ENCODE measurements at regions not wholly inside any gene's neighbourhood (a gene's known extent, or its start where the extent isn't known, plus 50 kb on each side); places are given as distances from the start of the nearest gene placed in this dataset.
"Not testable (repeated sequence)": the region's sequence is repeated elsewhere in the genome, so short reads cannot be mapped to it uniquely, and the experiment has no call there.

DNA sequence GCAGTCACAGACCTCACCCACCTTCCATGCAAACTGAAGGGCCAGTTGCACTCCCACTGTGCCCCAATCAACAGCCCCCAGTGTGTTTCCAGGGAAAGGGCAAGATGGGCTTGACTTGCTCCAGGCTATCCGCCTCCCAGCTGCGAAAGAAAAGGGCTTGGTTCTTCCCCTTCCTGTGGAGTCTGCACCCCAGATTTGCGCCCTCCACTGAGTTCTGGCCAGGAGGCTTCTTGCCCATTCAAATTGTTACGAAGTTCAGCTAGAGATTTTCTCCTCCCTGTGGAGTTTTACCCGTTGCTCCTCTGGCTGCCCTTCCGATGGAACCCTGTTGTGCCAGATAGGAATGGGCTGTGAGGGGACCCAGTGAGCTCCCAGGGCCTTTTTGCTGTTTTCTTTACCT, 1096.9 kb upstream of the ALCAM start:
- no peak for DNase-seq (ENCODE audit: low spot score)
- no peak for ATAC-seq
- intact Hi-C loops (cut with DNase I) = no loop called here

- intact Hi-C loops (cut with DNase I) = no loop called here
- DNase-seq (ENCODE audit: low spot score) = no peak
- ATAC-seq = peak; percentile 32
Measured at GRCh38 chr3:104273046-104273649, 1093.6 kb upstream of the ALCAM start.

DNA sequence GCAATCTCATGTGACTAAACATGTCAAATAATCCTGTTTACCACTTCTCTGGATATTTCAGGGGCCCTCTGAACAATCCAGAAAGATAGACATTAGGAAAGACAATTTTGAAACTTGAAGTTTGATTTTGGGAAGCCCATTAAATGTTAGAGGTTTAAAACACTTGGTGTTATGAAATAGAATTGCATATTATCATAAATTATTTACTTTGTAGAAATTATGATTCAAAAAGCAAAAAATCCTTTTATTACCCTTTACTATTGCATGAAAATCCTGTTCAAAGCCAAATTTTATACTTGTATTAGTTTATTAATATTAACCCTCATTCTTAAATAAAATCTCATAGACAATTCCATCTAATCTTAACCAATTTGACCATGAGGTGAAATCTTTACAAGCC, 1091.5 kb upstream of the ALCAM start:
- DNase-seq (ENCODE audit: low spot score) (no peak), ATAC-seq (no peak)
- intact Hi-C loops (cut with DNase I) = no loop called here

- intact Hi-C loops (cut with DNase I) = no loop called here
- no peak for DNase-seq (ENCODE audit: low spot score)
- ATAC-seq = no peak
Measured at GRCh38 chr3:104279617-104280016, 1087.1 kb upstream of the ALCAM start.

DNA sequence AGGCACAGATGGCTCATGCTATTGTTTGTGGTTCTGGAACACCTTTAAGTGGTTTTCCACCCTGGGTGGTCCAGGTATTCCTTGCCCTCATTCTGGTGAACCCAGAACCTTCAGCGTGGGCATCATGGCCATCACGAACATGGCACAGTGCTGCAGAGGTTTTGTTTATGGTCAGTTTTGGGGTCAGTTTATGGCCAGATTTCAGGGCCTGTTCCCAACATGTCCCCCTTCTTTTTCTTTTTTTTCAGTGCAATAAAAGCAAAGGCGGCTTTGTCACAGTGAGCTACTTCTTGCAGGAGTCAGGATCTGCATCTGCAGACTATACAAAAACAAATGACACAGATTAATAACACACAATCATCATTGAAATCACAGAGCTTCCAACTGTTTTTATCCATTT, 1085.0 kb upstream of the ALCAM start:
- DNase-seq (ENCODE audit: low spot score) (no peak), ATAC-seq (no peak)
- intact Hi-C loops (cut with DNase I) = no loop called here

DNA sequence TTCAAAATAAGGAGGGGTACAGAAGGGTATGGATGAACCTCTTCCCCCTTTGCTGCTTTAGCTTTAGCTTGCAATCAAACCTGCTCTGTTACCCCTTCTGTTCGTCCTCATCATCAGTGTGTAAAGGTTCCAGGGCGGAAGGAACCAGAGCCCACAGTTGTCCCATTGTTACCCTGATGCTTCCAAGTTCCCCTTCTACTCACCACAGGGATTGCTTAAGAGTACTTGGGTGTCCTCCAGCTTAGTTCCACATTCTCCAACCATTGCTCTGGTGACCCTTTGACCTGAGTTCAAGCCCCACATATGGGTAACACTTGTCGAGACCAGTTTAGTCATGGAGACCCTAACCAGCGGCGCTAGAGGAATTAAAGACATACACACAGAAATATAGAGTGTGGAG, 1080.1 kb upstream of the ALCAM start:
- intact Hi-C loops (cut with DNase I) = no loop called here
- DNase-seq (ENCODE audit: low spot score) (no peak), ATAC-seq (no peak)

DNA sequence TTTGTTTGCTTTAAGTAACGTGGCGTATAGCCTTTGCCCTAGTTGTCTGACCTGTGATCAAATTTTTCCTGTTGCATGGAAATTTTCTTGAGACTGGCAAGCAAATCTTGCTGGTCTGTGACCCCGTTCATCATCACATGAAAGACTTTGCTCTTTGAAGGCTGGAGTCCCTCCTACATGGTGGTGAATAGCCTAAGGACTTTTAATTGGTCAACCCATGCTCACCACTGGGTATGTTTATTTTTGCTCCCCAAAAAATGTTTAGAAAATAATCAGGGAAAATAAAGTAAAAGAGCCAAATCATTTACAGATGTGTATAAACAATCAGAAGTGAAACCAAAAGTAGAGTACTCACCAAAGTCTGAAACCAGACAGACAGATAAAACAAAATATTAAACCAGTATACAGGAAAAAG, 1075.3 kb upstream of the ALCAM start:
- intact Hi-C loops (cut with DNase I) = no loop called here

DNA sequence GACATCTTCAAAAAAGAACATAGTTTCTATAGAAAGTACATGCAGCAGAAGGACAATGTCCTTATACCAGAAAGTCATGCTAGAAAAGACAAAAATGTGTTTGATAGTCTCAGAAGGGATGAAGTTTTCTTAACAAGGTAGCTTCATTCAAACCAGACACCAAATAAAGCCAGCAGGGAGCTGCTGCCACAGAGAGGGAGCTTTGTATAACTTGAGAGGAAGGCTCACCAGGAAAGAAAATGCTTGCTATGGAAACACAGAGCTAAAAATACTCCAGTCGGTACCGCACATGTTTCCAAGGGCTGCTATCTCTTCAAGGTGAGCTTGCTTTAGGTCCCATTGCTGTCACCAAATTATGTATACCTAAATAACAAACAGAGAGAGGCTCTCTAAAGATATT, 1074.8 kb upstream of the ALCAM start:
- intact Hi-C loops (cut with DNase I) = no loop called here
- peak; percentile 65 for ATAC-seq
- no peak for DNase-seq (ENCODE audit: low spot score)

More for the DNA sequence above, 1075.3 kb upstream of the ALCAM start:
- no peak for DNase-seq (ENCODE audit: low spot score)
- ATAC-seq = peak; percentile 68

DNA sequence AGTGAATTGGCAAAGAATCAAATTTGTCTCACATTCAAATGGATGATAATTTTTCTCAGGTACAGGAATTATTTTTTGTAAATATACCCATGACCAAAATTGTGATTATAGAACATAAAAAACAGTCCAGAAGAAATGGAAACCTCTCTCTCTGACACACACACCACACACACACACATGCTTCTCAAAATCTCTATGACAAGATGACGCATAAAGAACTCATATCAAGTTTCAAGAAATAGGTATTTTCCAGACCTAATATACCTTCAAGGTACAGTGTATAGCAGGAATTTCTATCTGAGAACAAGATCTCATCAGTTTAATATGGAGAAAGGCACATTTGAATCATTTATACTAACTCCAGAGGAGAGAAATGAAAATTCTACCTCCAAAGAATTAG, 1069.1 kb upstream of the ALCAM start:
- ATAC-seq = no peak
- intact Hi-C loops (cut with DNase I) = no loop called here
- DNase-seq (ENCODE audit: low spot score) = no peak

DNA sequence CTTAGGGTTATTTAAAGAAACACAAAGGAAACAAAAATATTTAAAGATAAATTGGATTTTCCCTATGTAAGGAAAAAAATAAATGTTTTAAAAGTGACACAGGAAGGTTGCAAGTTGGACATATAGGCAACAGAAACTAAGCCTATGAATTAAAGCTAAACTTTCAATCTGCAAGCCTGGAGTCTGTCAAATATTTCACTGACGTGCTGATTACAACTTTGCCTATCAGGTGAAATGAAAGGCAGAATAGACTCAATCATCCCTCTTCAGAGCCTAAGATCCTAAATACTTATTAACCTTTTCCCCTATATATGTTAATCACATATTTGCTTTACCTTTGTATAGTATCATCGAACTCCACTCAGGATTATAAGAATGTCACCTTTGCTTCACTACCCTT, 1068.0 kb upstream of the ALCAM start:
- intact Hi-C loops (cut with DNase I) = no loop called here
- ATAC-seq = no peak

DNA sequence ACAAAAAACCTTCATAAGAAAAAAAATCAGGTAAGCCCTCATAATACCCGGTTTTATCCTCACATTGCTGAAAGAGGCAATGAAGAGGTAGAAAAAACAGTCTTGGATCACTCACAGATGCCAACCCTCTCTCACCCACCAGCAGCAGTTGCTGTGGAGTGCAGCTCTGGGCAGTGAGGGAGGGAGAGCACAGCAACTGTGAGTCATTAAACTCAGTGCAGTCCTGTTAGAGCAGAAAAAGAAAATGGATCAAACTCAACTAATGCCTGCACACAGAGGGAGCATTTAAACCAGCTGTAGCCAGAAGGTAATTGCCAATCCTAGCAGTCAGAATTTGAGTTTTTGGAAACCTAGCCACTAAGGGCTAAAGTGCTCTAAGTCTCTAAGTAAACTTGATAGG, 1050.6 kb upstream of the ALCAM start:
- intact Hi-C loops (cut with DNase I) = no loop called here
- DNase-seq (ENCODE audit: low spot score) (no peak), ATAC-seq (no peak)

More for the DNA sequence above, 1068.0 kb upstream of the ALCAM start:
- no peak for DNase-seq (ENCODE audit: low spot score)

- no peak for ATAC-seq
- intact Hi-C loops (cut with DNase I) = no loop called here
- no peak for DNase-seq (ENCODE audit: low spot score)
Measured at GRCh38 chr3:104323226-104323625, 1043.5 kb upstream of the ALCAM start.

DNA sequence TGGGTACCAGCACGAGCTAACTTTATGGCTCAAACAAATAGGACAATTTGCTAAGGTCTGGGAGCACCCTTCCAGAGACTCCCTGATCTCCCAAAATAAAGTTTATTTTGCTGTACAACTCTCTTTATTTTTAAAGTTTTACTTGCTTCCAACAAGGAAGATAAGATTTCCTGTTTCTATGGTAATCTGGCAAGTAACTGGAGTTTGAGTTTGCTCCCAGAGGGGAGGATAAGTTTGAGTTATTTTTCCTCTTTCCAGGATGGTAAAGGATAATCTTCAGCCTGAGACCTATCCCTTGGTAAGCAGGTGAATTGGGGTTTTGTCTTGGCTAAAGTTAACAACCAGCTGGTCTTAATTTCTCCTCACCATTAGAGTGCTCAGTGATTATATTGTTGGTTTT, 1019.4 kb upstream of the ALCAM start:
- ATAC-seq (peak; percentile 49), DNase-seq (ENCODE audit: low spot score) (no peak)
- intact Hi-C loops (cut with DNase I) = no loop called here

GRCh38 chr3:104349836-104350235, 1016.9 kb upstream of the ALCAM start:
- ATAC-seq (no peak), DNase-seq (ENCODE audit: low spot score) (no peak)
- intact Hi-C loops (cut with DNase I) = no loop called here

DNA sequence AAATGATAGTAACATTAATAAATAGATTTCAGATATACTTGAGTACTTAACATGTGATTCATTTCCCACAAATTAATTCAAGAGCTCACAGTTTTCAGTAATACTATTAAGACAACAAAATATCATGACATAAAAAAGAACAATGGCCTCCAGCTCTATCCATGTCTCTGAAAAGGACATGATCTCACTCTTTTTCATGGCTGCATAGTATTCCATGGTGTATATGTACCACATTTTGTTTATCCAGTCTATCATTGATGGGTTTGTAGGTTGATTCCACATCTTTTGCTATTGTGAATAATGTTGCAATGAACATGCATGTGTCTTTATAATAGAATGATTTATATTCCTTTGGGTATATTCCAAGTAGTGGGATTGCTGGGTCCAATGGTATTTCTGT, 1012.8 kb upstream of the ALCAM start:
- intact Hi-C loops (cut with DNase I) = no loop called here
- ATAC-seq = no peak
- no peak for DNase-seq (ENCODE audit: low spot score)

DNA sequence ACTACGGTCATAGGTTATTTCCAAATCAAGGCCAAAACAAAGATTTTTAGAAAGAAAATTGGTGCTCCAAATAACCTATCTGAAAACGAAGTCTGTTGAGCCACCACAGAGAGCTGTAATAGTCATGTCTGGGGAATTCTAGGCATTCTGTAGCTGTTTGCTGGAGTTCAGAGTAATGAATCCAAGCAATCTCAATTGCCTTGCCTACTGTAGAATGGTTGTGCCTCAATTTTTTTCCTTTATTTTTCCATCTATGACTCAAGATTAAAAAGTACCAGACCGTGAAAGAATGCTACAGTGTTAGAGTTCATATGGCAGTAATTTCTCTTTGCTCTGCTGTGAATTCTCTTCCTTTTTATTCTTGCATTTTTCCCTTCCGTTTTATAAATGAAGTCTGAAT, 1007.2 kb upstream of the ALCAM start:
- peak; percentile 78 for ATAC-seq
- intact Hi-C loops (cut with DNase I) = no loop called here
- DNase-seq (ENCODE audit: low spot score) = no peak

- DNase-seq (ENCODE audit: low spot score) = no peak
- intact Hi-C loops (cut with DNase I) = no loop called here
- ATAC-seq = no peak
Measured at GRCh38 chr3:104360038-104360437, 1006.7 kb upstream of the ALCAM start.

- DNase-seq (ENCODE audit: low spot score); intact Hi-C loops (cut with DNase I); ATAC-seq: not testable (repeated sequence)
Measured at GRCh38 chr3:104361748-104362147, 1005.0 kb upstream of the ALCAM start.

DNA sequence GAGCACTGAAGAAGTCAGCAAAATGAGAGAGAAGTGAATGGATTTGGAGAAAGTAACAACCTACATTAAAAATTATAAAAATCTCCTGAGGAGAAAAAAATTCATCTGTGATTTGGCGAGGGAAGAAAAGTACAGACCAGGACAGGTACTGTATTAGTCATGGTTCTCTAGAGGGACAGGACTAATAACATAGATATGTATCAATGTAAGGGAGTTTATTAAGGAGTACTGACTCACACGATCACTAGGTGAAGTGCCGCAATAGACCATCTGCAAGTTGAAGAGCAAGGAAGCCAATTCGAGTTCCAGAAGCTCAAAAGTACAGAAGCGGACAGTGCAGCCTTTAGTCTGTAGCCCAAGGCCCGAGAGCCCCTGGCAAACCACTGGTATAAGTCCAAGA, 1004.4 kb upstream of the ALCAM start:
- intact Hi-C loops (cut with DNase I) = no loop called here
- ATAC-seq = no peak
- no peak for DNase-seq (ENCODE audit: low spot score)

- intact Hi-C loops (cut with DNase I) = no loop called here
Measured at GRCh38 chr3:104367000-104367399, 999.7 kb upstream of the ALCAM start.

DNA sequence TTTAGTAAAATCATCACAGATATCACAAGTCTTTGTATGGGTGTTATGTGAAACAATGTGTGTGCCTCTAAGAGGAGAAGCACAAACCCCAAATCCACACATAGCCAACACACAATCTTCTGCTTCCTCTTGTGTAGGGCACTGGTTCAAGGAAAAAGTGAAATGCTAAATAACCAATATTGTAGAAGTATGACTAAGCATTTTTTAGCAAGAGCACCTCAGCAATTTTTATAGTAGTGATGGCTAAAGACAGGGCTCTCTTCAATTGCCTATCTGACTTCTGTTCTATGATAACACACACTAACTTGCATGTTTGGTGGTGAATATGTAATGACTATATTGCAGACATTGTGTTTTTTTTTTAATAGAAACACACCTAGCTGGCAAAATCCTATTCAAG, 997.9 kb upstream of the ALCAM start:
- ATAC-seq (no peak), DNase-seq (ENCODE audit: low spot score) (no peak)
- intact Hi-C loops (cut with DNase I) = no loop called here

More at GRCh38 chr3:104367000-104367399, 999.7 kb upstream of the ALCAM start:
- peak; percentile 82 for ATAC-seq
- no peak for DNase-seq (ENCODE audit: low spot score)

GRCh38 chr3:104385421-104385820, 981.3 kb upstream of the ALCAM start:
- intact Hi-C loops (cut with DNase I) = no loop called here
- ATAC-seq = no peak
- DNase-seq (ENCODE audit: low spot score) = no peak
